GM06990 (cell line): ENCODE measurements at regions not wholly inside any gene's neighbourhood (a gene's known extent, or its start where the extent isn't known, plus 50 kb on each side); places are given as distances from the start of the nearest gene placed in this dataset.

Source experiments
- DNase-seq: peaks from one replicate; pipeline ENCODE4 v3.0.0-alpha.2; 2011; ENCODE audit not compliant: insufficient read length; ENCODE audit errors: extremely low read depth
- H3K27me3 ChIP-seq: replicated peaks from 2 replicates; pipeline ENCODE4 v1.6.0; 2011; ENCODE audit warnings: low read length; ENCODE audit not compliant: control insufficient read depth, insufficient read depth
- H3K36me3 ChIP-seq: 2 replicates; pipeline ENCODE4 v1.5.1; 2011; ENCODE audit warnings: low read length; ENCODE audit not compliant: control insufficient read depth, insufficient read depth
- H3K4me3 ChIP-seq: replicated peaks from 2 replicates; pipeline ENCODE4 v1.5.1; 2011; ENCODE audit warnings: low read depth, mild to moderate bottlenecking, control low read depth, low read length
- TF ChIP-seq, protein P1 (sequence below): IDR thresholded peaks from 2 replicates; pipeline ENCODE4 v1.5.1; 2011; ENCODE audit warnings: low read length, control low read depth, mild to moderate bottlenecking, inconsistent platforms; ENCODE audit not compliant: insufficient read depth, poor library complexity, severe bottlenecking

DNA sequence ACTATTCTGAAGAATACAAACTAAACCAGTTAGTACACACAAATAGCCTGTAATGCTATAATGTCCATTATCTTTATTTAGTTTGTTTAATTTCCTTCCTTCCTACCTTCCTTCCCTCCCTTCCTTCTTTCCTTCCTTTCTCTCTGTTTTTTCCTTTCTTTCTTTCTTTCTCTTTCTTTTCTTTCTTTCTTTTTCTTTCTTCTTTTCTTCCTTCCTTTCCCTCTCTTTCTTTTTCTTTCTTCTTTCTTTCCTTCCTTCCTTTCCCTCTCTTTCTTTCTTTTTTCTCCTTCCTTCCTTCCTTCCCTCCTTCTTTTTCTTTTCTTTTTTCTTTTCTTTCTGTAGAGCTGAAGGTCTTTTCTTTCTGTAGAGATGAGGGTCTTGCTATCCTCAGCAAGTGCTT is 131.2 kb downstream of the TMEM30B start:
- H3K27me3 ChIP-seq: no peaks in the 10 kb centered on the region
- H3K4me3 ChIP-seq: no peak overlapping the region
- H3K36me3 ChIP-seq: no peaks in the 10 kb centered on the region
- DNase-seq: no peak
- TF ChIP-seq, protein P1, sequence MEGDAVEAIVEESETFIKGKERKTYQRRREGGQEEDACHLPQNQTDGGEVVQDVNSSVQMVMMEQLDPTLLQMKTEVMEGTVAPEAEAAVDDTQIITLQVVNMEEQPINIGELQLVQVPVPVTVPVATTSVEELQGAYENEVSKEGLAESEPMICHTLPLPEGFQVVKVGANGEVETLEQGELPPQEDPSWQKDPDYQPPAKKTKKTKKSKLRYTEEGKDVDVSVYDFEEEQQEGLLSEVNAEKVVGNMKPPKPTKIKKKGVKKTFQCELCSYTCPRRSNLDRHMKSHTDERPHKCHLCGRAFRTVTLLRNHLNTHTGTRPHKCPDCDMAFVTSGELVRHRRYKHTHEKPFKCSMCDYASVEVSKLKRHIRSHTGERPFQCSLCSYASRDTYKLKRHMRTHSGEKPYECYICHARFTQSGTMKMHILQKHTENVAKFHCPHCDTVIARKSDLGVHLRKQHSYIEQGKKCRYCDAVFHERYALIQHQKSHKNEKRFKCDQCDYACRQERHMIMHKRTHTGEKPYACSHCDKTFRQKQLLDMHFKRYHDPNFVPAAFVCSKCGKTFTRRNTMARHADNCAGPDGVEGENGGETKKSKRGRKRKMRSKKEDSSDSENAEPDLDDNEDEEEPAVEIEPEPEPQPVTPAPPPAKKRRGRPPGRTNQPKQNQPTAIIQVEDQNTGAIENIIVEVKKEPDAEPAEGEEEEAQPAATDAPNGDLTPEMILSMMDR: no peak

DNA sequence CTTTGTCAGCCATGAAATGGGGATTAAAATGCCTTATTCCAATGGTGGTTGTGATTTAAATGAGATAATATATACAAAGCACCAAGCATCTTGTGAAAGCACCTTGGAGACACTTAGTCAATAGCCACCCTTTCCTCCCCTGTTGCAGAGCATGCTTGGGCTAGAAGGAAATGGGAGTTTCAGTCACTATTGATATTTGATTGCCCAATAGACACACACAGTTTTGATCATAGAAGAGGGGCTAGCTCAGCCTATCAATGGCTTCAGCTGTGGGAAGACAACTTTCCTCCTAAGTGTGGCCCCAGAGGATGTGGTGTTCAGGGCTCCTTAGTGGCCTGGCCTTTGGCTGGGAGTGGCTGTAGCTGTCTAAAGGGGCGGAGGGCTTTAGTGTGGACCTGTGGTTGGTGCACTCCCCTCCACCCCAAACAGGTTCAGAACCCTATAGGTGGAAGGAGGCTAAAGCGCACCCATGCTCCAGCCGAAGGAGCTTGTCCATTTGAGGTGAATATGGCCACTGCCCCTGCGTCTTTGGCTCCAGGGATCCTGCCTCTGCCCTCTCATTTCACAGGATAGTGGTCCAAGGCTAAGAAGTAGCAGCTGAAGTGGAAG is 132.3 kb downstream of the TMEM30B start:
- Histone ChIP-seq H3K4me3 (no peak overlapping the region), H3K36me3 (no peaks in the 10 kb centered on the region), H3K27me3 (no peaks in the 10 kb centered on the region)
- TF ChIP-seq, protein P1: no peak
- DNase-seq: no peak

DNA sequence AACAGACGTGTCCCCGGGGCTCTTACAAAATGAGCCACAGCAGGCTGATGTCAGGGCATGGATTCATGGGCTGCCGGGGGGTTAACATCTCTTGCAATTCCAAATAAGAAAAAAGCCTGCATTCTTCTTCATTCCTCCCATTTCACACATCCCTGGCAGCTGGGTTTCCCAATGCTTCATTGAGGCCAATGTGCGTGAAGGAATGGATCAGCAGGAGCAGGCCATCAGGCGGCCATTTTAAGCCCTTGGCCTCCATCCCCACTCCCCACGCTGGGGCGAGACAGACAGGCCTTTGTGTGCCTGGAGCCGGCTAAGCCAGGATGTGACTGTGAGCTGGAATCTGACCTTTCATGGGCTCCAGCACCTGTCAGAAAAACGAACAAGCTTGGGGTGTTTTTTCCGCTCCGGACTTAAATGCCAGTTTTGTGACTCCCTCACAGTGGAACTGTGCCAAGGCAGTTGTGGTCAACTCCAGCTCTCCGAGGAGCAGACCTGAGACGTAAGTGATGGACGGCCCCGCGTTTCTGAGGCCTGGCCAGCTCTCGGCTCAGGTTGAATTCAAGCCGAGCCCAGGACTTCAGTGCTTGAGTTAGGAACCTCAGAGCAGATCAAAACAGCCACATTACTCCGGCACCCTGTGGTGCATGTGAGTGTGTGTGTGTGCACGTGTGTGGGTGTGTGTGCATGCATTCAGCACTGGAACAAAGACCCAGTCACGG is 133.1 kb downstream of the TMEM30B start:
- TF ChIP-seq, protein P1: no peak
- Histone ChIP-seq H3K36me3 (no peaks in the 10 kb centered on the region), H3K4me3 (no peak overlapping the region), H3K27me3 (no peaks in the 10 kb centered on the region)
- DNase-seq: no peak

DNA sequence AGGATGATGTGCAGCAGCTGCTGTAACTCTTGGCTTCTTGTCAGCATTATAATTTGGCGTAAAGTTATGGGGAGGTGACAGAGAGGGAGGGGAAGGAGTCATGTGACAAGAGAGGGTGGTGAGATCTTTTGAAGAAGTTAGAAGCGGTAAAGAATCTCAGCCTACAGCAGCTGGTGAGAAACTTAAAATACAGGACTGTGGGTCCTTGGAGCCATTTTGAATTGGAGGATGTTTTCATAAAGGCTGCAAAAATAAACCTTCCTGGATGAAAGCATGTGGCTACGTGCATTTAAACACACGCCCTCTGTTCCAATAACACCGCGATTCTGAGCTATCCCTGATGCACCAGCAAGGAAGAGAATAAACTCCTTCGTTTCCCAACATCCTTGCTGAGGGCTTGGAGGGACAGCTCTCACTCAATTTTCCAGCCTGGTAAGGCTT is 133.7 kb downstream of the TMEM30B start:
- TF ChIP-seq, protein P1: no peak
- no peaks in the 10 kb centered on the region for H3K36me3 ChIP-seq
- H3K4me3 ChIP-seq: no peak overlapping the region
- DNase-seq: no peak
- no peaks in the 10 kb centered on the region for H3K27me3 ChIP-seq

DNA sequence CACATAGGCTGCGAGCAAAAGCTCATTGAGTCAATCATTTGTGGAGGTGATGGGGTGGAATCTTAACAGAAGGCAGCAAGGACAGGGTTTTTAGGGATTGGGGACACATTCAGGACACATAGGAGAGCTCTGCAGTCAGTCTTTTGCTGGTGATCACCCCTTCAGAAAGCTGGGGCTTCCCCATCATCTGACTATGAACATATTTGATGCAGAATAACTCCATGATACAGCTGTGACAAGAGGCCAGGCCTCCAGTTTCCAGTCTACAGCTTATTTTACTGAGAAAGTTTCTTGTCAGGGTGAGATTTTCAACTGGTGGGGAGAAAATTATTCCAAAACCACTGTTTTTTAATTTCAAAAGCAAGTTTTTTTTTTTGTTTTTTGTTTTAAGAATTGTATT is 134.2 kb downstream of the TMEM30B start:
- Histone ChIP-seq H3K36me3 (no peaks in the 10 kb centered on the region), H3K27me3 (no peaks in the 10 kb centered on the region), H3K4me3 (no peak overlapping the region)
- DNase-seq: no peak
- TF ChIP-seq, protein P1: no peak
